ENCODE measurements at regions not wholly inside any gene's neighbourhood (a gene's known extent, or its start where the extent isn't known, plus 50 kb on each side); places are given as distances from the start of the nearest gene placed in this dataset.

DNA sequence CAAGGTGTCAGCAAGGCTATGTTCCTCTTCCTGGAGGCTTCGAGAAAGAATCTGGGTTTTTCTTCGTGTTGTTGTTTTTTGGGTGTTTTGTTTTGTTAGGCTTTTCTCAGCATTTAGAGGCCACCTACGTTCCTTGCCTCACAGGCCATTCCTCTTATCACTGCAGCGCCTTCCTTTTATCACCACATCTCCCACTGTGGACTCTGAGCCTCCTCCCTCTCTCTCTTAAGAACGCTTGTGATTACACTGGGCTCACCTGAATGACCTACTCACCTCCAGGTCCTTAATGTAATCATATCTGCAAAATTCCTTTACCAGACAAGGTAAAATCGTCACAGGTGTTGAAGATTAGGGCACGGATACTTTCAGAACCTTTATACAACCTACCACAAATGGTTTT, 340.8 kb downstream of the DTWD2 start:
- no peak for DNase-seq (ENCODE audit: low read depth in 2 of 2)
- H3K4me3 ChIP-seq (replicated peaks in 1 of 2; ENCODE audit: low read depth in 2 of 2, low read length in 2 of 2) = no peak overlapping the region
- TF ChIP-seq, protein P1, sequence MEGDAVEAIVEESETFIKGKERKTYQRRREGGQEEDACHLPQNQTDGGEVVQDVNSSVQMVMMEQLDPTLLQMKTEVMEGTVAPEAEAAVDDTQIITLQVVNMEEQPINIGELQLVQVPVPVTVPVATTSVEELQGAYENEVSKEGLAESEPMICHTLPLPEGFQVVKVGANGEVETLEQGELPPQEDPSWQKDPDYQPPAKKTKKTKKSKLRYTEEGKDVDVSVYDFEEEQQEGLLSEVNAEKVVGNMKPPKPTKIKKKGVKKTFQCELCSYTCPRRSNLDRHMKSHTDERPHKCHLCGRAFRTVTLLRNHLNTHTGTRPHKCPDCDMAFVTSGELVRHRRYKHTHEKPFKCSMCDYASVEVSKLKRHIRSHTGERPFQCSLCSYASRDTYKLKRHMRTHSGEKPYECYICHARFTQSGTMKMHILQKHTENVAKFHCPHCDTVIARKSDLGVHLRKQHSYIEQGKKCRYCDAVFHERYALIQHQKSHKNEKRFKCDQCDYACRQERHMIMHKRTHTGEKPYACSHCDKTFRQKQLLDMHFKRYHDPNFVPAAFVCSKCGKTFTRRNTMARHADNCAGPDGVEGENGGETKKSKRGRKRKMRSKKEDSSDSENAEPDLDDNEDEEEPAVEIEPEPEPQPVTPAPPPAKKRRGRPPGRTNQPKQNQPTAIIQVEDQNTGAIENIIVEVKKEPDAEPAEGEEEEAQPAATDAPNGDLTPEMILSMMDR (IDR thresholded peaks at IDR 0.05; ENCODE audit: low read depth, low read length) = no peak

GRCh38 chr5:118646917-118647316, 341.4 kb downstream of the DTWD2 start:
- no peak overlapping the region for H3K4me3 ChIP-seq (replicated peaks in 1 of 2; ENCODE audit: low read depth in 2 of 2, low read length in 2 of 2)
- no peak for DNase-seq (ENCODE audit: low read depth in 2 of 2)
- TF ChIP-seq, protein P1 (IDR thresholded peaks at IDR 0.05; ENCODE audit: low read depth, low read length) = no peak

GRCh38 chr5:118637947-118638670, 350.2 kb downstream of the DTWD2 start:
- no peak for DNase-seq (ENCODE audit: low read depth in 2 of 2)
- H3K4me3 ChIP-seq (replicated peaks in 1 of 2; ENCODE audit: low read depth in 2 of 2, low read length in 2 of 2) = no peak overlapping the region
- TF ChIP-seq, protein P1 (IDR thresholded peaks at IDR 0.05; ENCODE audit: low read depth, low read length) = no peak

DNA sequence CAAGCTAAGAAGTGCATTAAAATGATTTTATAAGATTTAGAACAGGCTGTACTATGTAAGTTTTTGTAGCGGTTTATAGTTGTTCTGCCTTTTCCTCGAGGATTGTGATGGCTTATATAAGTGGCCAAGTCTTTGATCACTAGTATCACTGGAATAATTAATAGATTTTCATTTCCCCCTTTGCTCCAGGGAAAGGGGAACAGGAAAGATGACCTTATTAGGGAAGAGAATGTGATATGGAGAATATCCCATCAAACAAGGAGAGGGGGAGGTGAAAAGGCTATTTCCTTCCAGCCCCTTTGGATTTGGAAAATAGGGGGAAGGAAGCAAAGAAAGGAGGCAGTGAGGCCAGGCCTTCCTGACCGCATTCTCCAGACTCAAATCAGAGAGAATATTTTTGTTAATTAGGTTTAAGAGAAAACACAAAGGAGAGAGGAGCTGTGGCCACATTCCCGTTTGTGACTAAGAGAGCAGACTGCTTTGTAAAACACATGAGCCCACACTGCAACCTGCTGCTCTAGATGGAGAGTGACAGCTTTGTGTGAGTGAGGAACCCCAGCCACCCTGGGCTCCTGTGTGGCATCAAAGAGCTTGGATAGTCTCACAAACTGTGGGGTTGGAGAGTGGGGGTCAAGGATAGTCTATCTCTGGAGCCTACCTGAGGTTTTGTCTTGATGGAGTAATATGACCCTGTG, 359.5 kb downstream of the DTWD2 start:
- no peak for DNase-seq (ENCODE audit: low read depth in 2 of 2)
- no peak overlapping the region for H3K4me3 ChIP-seq (replicated peaks in 1 of 2; ENCODE audit: low read depth in 2 of 2, low read length in 2 of 2)
- TF ChIP-seq, protein P1 (IDR thresholded peaks at IDR 0.05; ENCODE audit: low read depth, low read length) = no peak

GRCh38 chr5:118620233-118620632, 368.1 kb downstream of the DTWD2 start:
- DNase-seq (ENCODE audit: low read depth in 2 of 2) = no peak
- TF ChIP-seq, protein P1 (IDR thresholded peaks at IDR 0.05; ENCODE audit: low read depth, low read length) = no peak

GRCh38 chr5:118619823-118620222, 368.5 kb downstream of the DTWD2 start:
- DNase-seq (ENCODE audit: low read depth in 2 of 2) = no peak
- H3K4me3 ChIP-seq (replicated peaks in 1 of 2; ENCODE audit: low read depth in 2 of 2, low read length in 2 of 2) = no peak overlapping the region
- TF ChIP-seq, protein P1 (IDR thresholded peaks at IDR 0.05; ENCODE audit: low read depth, low read length) = no peak

More at GRCh38 chr5:118620233-118620632, 368.1 kb downstream of the DTWD2 start:
- H3K4me3 ChIP-seq (replicated peaks in 1 of 2; ENCODE audit: low read depth in 2 of 2, low read length in 2 of 2) = no peak overlapping the region
